K562 (cell line): ENCODE measurements at regions not wholly inside any gene's neighbourhood (a gene's known extent, or its start where the extent isn't known, plus 50 kb on each side); places are given as distances from the start of the nearest gene placed in this dataset.

ENCODE experiments used
- ATAC-seq: fragments of 200-7000 bp; cut with Tn5 transposase; 3 replicates; pipeline ENCODE4 v1.9.1; 2020; ENCODE audit warnings: moderate library complexity
- BruUV-seq: library from RNA; stranded (reverse); fragments of 400-500 nt; replicated peaks from 2 replicates; lab custom pipeline; 2021; lab: Mats Ljungman, UMichigan
- CTCF ChIA-PET: fragments of 300-600 bp; formaldehyde crosslinking; extraction: SDS; loops from one replicate; lab custom pipeline; 2021; ENCODE audit warnings: low intra/inter-chr PET ratio; lab: Yijun Ruan, JAX
- POLR2A ChIA-PET: fragments of 300-600, 350-650 bp; sonication (Branson Sonifier 250); formaldehyde crosslinking; extraction: SDS; loops from one replicate; lab custom pipeline; 2021; ENCODE audit warnings: antibody characterized with exemption, inconsistent platforms; lab: Yijun Ruan, JAX
- DNase-seq, 4 experiments: peaks; one replicate each; pipeline versions ENCODE4 v3.0.0 to v3.0.0-alpha.2; 2011 to 2018; ENCODE audit warnings: low spot score in 3 of 4, mixed read lengths in 3 of 4; ENCODE audit errors: extremely low read depth in 1 of 4
- FAIRE-seq: peaks from 2 replicates; lab custom pipeline; 2011; peaks lifted over from hg19 to GRCh38; lab: Jason Lieb, UNC
- H2AFZ ChIP-seq: 2 replicates; pipeline ENCODE4 v1.6.0; 2011; ENCODE audit warnings: low read depth, low read length, control low read depth, inconsistent platforms
- H3K27ac ChIP-seq: fragments of 200-600 bp; 3 replicates; pipeline ENCODE4 v1.8.0; 2011; ENCODE audit warnings: low read depth, mild to moderate bottlenecking, control low read depth, inconsistent platforms, low read length, moderate library complexity, mixed read lengths; ENCODE audit errors: extremely low read depth
- H3K27me3 ChIP-seq, 2 experiments: fragments of 300-600 bp in 1 of 2; 2 replicates in 1 of 2; 3 replicates in 1 of 2; pipeline versions ENCODE4 v1.6.0 to v1.8.0; 2011; ENCODE audit warnings: inconsistent platforms in 2 of 2, low read length in 2 of 2, mild to moderate bottlenecking in 1 of 2, mixed read lengths in 1 of 2, moderate library complexity in 1 of 2; ENCODE audit not compliant: control insufficient read depth in 2 of 2, insufficient read depth in 2 of 2
- H3K36me3 ChIP-seq: fragments of 300-600 bp; 3 replicates; pipeline ENCODE4 v1.8.0; 2011; ENCODE audit warnings: mild to moderate bottlenecking, low read length, inconsistent platforms; ENCODE audit not compliant: control insufficient read depth, insufficient read depth
- H3K4me1 ChIP-seq, 2 experiments: fragments of 200-600 bp in 1 of 2; replicated peaks in 1 of 2; 2 replicates in 1 of 2; 3 replicates in 1 of 2; pipeline versions ENCODE4 v1.5.1 to v1.8.0; 2011; ENCODE audit warnings: inconsistent platforms in 2 of 2, low read length in 2 of 2, mild to moderate bottlenecking in 1 of 2, mixed read lengths in 1 of 2, moderate library complexity in 1 of 2; ENCODE audit not compliant: control insufficient read depth in 2 of 2, insufficient read depth in 2 of 2
- H3K4me2 ChIP-seq: 2 replicates; pipeline ENCODE4 v1.6.1; 2011; ENCODE audit warnings: low read length, control low read depth, inconsistent platforms, mixed read lengths; ENCODE audit not compliant: insufficient read depth
- H3K4me3 ChIP-seq: fragments of 200-600 bp; sonication (generic), shearing (Covaris generic); 2 replicates; pipeline ENCODE4 v1.5.1; 2016; ENCODE audit warnings: control low read depth, inconsistent platforms
- H3K79me2 ChIP-seq: fragments of 200-600 bp; 3 replicates; pipeline ENCODE4 v1.8.0; 2011; ENCODE audit warnings: low read length, inconsistent platforms; ENCODE audit not compliant: control insufficient read depth, insufficient read depth
- H3K9ac ChIP-seq, 2 experiments: 2 replicates each; pipeline versions ENCODE4 v1.6.0 to v1.6.1; 2011; ENCODE audit warnings: low read depth in 2 of 2, low read length in 2 of 2, control low read depth in 1 of 2, inconsistent platforms in 1 of 2, mild to moderate bottlenecking in 1 of 2, mixed read lengths in 1 of 2; ENCODE audit not compliant: insufficient read depth in 1 of 2
- H3K9me1 ChIP-seq: one replicate; pipeline ENCODE4 v1.6.0; 2011; ENCODE audit warnings: inconsistent platforms, mild to moderate bottlenecking, low read length, moderate library complexity; ENCODE audit not compliant: control insufficient read depth, insufficient read depth
- H3K9me3 ChIP-seq: replicated peaks from 2 replicates; pipeline ENCODE4 v1.5.1; 2011; ENCODE audit warnings: low read depth, low read length, inconsistent platforms; ENCODE audit not compliant: control insufficient read depth, insufficient read depth
- H4K20me1 ChIP-seq: replicated peaks from 2 replicates; pipeline ENCODE4 v1.6.1; 2011; ENCODE audit warnings: low read length, inconsistent platforms, mixed read lengths; ENCODE audit not compliant: control insufficient read depth, insufficient read depth
- CHAMP1 ChIP-seq: fragments of 450-650 bp; IDR thresholded peaks from 2 replicates; pipeline ENCODE4 v1.6.1; 2016; ENCODE audit warnings: mild to moderate bottlenecking
- DNMT1 ChIP-seq: fragments of 450-650 bp; IDR thresholded peaks from 2 replicates; pipeline ENCODE4 v1.6.1; 2016; ENCODE audit warnings: antibody characterized with exemption, mild to moderate bottlenecking
- FOXP4 ChIP-seq: sonication (generic); formaldehyde crosslinking; IDR thresholded peaks from 2 replicates; pipeline ENCODE4 v1.8.0; 2022; ENCODE audit warnings: mild to moderate bottlenecking, missing genetic modification reagents, borderline replicate concordance
- GTF2F1 ChIP-seq: IDR thresholded peaks from 2 replicates; pipeline ENCODE4 v1.6.1; 2011; ENCODE audit warnings: low read depth, low read length, improper control_type of control experiment
- HOMEZ ChIP-seq: fragments of 250-450 bp; sonication (Bioruptor Pico); IDR thresholded peaks from 2 replicates; pipeline ENCODE4 v1.4.0; 2020; ENCODE audit warnings: mild to moderate bottlenecking, moderate library complexity
- ILK ChIP-seq: fragments of 450-650 bp; IDR thresholded peaks from 2 replicates; pipeline ENCODE4 v1.6.1; 2016; ENCODE audit warnings: missing genetic modification characterization, low read depth, mild to moderate bottlenecking, missing compliant biosample characterization, moderate library complexity, borderline replicate concordance
- JUN ChIP-seq, 2 experiments: sonication (generic) in 1 of 2; formaldehyde crosslinking in 1 of 2; IDR thresholded peaks; 2 replicates each; pipeline versions ENCODE4 v1.6.1 to v1.8.0; 2012 to 2022; ENCODE audit warnings: borderline replicate concordance in 2 of 2, mild to moderate bottlenecking in 2 of 2, improper control_type of control experiment in 1 of 2, low read depth in 1 of 2, low read length in 1 of 2, missing genetic modification reagents in 1 of 2
- SMARCA5 ChIP-seq: fragments of 450-650 bp; IDR thresholded peaks from 2 replicates; pipeline ENCODE4 v1.6.1; 2016
- SREBF1 ChIP-seq: fragments of 150-350 bp; IDR thresholded peaks from 2 replicates; pipeline ENCODE4 v1.6.1; 2014; ENCODE audit warnings: antibody characterized with exemption, low read depth, low read length, borderline replicate concordance
- ZNF232 ChIP-seq: sonication (generic); formaldehyde crosslinking; IDR thresholded peaks from 2 replicates; pipeline ENCODE4 v1.8.0; 2022; ENCODE audit warnings: mild to moderate bottlenecking, missing genetic modification reagents
- ZNF3 ChIP-seq: fragments of 250-450 bp; sonication (Bioruptor Pico); IDR thresholded peaks from 2 replicates; pipeline ENCODE4 v1.5.0; 2021; ENCODE audit warnings: mild to moderate bottlenecking, moderate library complexity
- ZNF707 ChIP-seq: fragments of 250-450 bp; sonication (Bioruptor Pico); conservative IDR thresholded peaks from 2 replicates; pipeline ENCODE4 v1.8.0; 2022; ENCODE audit warnings: inconsistent platforms, mild to moderate bottlenecking, moderate library complexity
- WGBS: fragments of 100-300 bp; shearing (Covaris generic); methylation state at CpG from one replicate; pipeline ENCODE4 v1.1.6; 2016; ENCODE audit warnings: low coverage, mixed read lengths; ENCODE audit not compliant: insufficient coverage; ENCODE audit errors: missing lambda C conversion rate; 5-methylcytosine and 5-hydroxymethylcytosine counted together
- in situ Hi-C: fragments of 300-500 bp; cut with MboI; formaldehyde crosslinking; loops from 4 replicates; pipeline ENCODE4 v1.15.0; 2018; ENCODE audit warnings: inconsistent platforms, mixed read lengths
- intact Hi-C: fragments of 100-400 bp; cut with micrococcal nuclease; formaldehyde crosslinking; loops from 2 replicates; pipeline ENCODE4 v1.14.2; 2022

GRCh38 chr2:56030901-56031300, 107.3 kb upstream of the EFEMP1 start (continued):
- no peak for TF ChIP-seq FOXP4 (CRISPR knock-in tag)
- TF ChIP-seq ZNF232 = no peak
- TF ChIP-seq ZNF3 (CRISPR knock-in tag) = no peak
- TF ChIP-seq GTF2F1 = no peak
- TF ChIP-seq DNMT1 = no peak
- TF ChIP-seq SREBF1 = no peak
- no peak for TF ChIP-seq ILK (tag)
- no peak for TF ChIP-seq SMARCA5
- no peak for TF ChIP-seq JUN (IDR thresholded peaks at IDR 0.05; ENCODE audit: borderline replicate concordance, low read depth, low read length)
- no peak for TF ChIP-seq JUN (CRISPR knock-in tag; IDR thresholded peaks at IDR 0.05; ENCODE audit: borderline replicate concordance)

- Histone ChIP-seq H3K9ac (no peak overlapping the region), H3K4me1 (no peaks in the 10 kb centered on the region), H3K4me3 (no peak overlapping the region), H3K36me3 (no peaks in the 10 kb centered on the region), H3K79me2 (no peaks in the 10 kb centered on the region), H3K9me3 (no peaks in the 10 kb centered on the region), H3K4me2 (no peak overlapping the region), H4K20me1 (no peaks in the 10 kb centered on the region), H3K27ac (no peak overlapping the region), H3K9me1 (no peaks in the 10 kb centered on the region), H3K27me3 (peaks cover 0 to 6% of the 10 kb centered on the region in 2 experiments; a peak in 4 of 5 replicates), H2AFZ (no peak overlapping the region)
- CTCF ChIA-PET = no interaction called here
- POLR2A ChIA-PET = no interaction called here
- 0% methylated on average over 3 of the region's 3 CpGs for WGBS
- intact Hi-C loops (no loop called here), in situ Hi-C loops (no loop called here)
- FAIRE-seq (no peak), DNase-seq (no peak), ATAC-seq (no peak)
- BruUV-seq = no TSS peak
- TF ChIP-seq HOMEZ (no peak), CHAMP1 (no peak), ZNF707 (CRISPR knock-in tag) (no peak)
Measured at GRCh38 chr2:56034258-56034657, 110.7 kb upstream of the EFEMP1 start.
